HEK293 (cell line): ENCODE measurements at regions not wholly inside any gene's neighbourhood (a gene's known extent, or its start where the extent isn't known, plus 50 kb on each side); places are given as distances from the start of the nearest gene placed in this dataset.

Source experiments
- ZNF274 ChIP-seq, 2 experiments: fragments of 200-500 bp in 1 of 2; fragments of 450-650 bp in 1 of 2; sonication (Bioruptor generic) in 1 of 2; formaldehyde crosslinking in 1 of 2; IDR thresholded peaks; 2 replicates each; pipeline versions ENCODE4 v1.5.1 to v1.6.1; 2014 to 2016; ENCODE audit warnings: borderline replicate concordance in 1 of 2, inconsistent platforms in 1 of 2, low read length in 1 of 2, missing biosample characterization in 1 of 2, missing genetic modification characterization in 1 of 2
- TF ChIP-seq, protein P1 (sequence below): fragments of 450-650 bp; formaldehyde crosslinking; IDR thresholded peaks from 2 replicates; pipeline ENCODE4 v1.5.1; 2016; ENCODE audit warnings: missing biosample characterization, missing genetic modification characterization

DNA sequence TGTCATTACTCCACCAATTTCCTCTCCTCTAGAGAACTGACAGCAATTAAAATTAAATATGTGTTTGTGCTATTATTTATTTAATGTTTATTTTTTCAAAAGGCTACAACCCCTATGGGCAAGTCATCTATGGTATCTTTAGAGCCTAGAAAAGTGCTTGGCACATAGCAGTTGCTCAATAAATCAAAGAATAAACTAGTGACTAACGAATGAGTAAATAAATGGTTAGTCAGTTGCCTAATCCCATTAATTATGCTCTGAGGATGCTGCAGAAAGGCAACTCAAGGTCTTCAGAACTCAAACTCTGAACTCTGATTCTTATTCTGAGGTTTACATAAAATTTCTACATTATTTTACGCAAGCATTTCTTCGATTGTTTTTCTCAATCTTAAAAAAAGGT, 193.0 kb upstream of the TSHZ2 start:
- TF ChIP-seq ZNF274 (IDR thresholded peaks at IDR 0.05; ENCODE audit: low read length): no peak
- no peak for TF ChIP-seq ZNF274 (tag by site-specific recombination; IDR thresholded peaks at IDR 0.05; ENCODE audit: borderline replicate concordance)
- TF ChIP-seq, protein P1, sequence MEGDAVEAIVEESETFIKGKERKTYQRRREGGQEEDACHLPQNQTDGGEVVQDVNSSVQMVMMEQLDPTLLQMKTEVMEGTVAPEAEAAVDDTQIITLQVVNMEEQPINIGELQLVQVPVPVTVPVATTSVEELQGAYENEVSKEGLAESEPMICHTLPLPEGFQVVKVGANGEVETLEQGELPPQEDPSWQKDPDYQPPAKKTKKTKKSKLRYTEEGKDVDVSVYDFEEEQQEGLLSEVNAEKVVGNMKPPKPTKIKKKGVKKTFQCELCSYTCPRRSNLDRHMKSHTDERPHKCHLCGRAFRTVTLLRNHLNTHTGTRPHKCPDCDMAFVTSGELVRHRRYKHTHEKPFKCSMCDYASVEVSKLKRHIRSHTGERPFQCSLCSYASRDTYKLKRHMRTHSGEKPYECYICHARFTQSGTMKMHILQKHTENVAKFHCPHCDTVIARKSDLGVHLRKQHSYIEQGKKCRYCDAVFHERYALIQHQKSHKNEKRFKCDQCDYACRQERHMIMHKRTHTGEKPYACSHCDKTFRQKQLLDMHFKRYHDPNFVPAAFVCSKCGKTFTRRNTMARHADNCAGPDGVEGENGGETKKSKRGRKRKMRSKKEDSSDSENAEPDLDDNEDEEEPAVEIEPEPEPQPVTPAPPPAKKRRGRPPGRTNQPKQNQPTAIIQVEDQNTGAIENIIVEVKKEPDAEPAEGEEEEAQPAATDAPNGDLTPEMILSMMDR (tag by site-specific recombination): no peak
